Mucosa of rectum (tissue), 2 donors: ENCODE measurements at regions not wholly inside any gene's neighbourhood (a gene's known extent, or its start where the extent isn't known, plus 50 kb on each side); places are given as distances from the start of the nearest gene placed in this dataset.
"Not testable (repeated sequence)": the region's sequence is repeated elsewhere in the genome, so short reads cannot be mapped to it uniquely, and the experiment has no call there.

Experiments used
- H3K27ac ChIP-seq, 2 donors: one replicate each; pipeline ENCODE4 v1.7.0; 2013; ENCODE audit warnings: inconsistent platforms in 2 of 2, low read depth in 2 of 2, low read length in 2 of 2
- H3K27me3 ChIP-seq, 2 donors: one replicate each; pipeline ENCODE4 v1.7.0; 2013; ENCODE audit warnings: low read length in 2 of 2; ENCODE audit not compliant: control insufficient read depth in 2 of 2, insufficient read depth in 2 of 2
- H3K36me3 ChIP-seq, 2 donors: one replicate each; pipeline ENCODE4 v1.7.0; 2013; ENCODE audit warnings: low read length in 2 of 2; ENCODE audit not compliant: control insufficient read depth in 2 of 2, insufficient read depth in 2 of 2
- H3K4me1 ChIP-seq, 2 donors: one replicate each; pipeline ENCODE4 v1.7.0; 2013; ENCODE audit warnings: low read length in 2 of 2, mild to moderate bottlenecking in 1 of 2; ENCODE audit not compliant: control insufficient read depth in 2 of 2, insufficient read depth in 2 of 2
- H3K4me3 ChIP-seq, 2 donors: one replicate each; pipeline ENCODE4 v1.7.0; 2013; ENCODE audit warnings: low read length in 2 of 2
- H3K9ac ChIP-seq, 2 donors: one replicate each; pipeline ENCODE4 v1.7.0; 2013; ENCODE audit warnings: low read length in 2 of 2, low read depth in 1 of 2, mild to moderate bottlenecking in 1 of 2
- H3K9me3 ChIP-seq, 2 donors: one replicate each; pipeline ENCODE4 v1.7.0; 2013; ENCODE audit warnings: low read length in 2 of 2; ENCODE audit not compliant: control insufficient read depth in 2 of 2
- donor health status: healthy.
- donor health status: Normal muscosa, but diverticular disease.

GRCh38 chr13:31588893-31589292, 150.4 kb upstream of the RXFP2 start:
- H3K9me3 ChIP-seq, result no peaks in the 10 kb centered on the region
- H3K4me3 ChIP-seq, result no peak overlapping the region
- no peaks in the 10 kb centered on the region for H3K36me3 ChIP-seq
- H3K27me3 ChIP-seq, result no peaks in the 10 kb centered on the region
- H3K9ac ChIP-seq, result no peak overlapping the region
- H3K4me1 ChIP-seq, result peaks cover 13 to 26% of the 10 kb centered on the region in 2 donors
- H3K27ac ChIP-seq, result peak overlapping the region; percentile 52 to 65

GRCh38 chr13:31591642-31592233, 147.6 kb upstream of the RXFP2 start:
- Histone ChIP-seq H3K4me3 (no peak overlapping the region), H3K9me3 (no peaks in the 10 kb centered on the region), H3K9ac (no peak overlapping the region), H3K4me1 (peaks cover 13 to 25% of the 10 kb centered on the region in 2 donors), H3K36me3 (no peaks in the 10 kb centered on the region), H3K27me3 (no peaks in the 10 kb centered on the region), H3K27ac (no peak overlapping the region)

- Histone ChIP-seq H3K4me1 (peaks cover 0 to 3% of the 10 kb centered on the region in 2 donors), H3K4me3 (no peak overlapping the region), H3K27me3 (no peaks in the 10 kb centered on the region), H3K36me3 (no peaks in the 10 kb centered on the region), H3K9me3 (no peaks in the 10 kb centered on the region), H3K27ac (no peak overlapping the region), H3K9ac (no peak overlapping the region)
These were observed 145.3 kb upstream of the RXFP2 start for GRCh38 chr13:31594056-31594455.

GRCh38 chr13:31595563-31595962, 143.8 kb upstream of the RXFP2 start:
- H3K4me3 ChIP-seq, result no peak overlapping the region
- H3K9me3 ChIP-seq, result no peaks in the 10 kb centered on the region
- H3K9ac ChIP-seq, result no peak overlapping the region
- peaks cover 0 to 3% of the 10 kb centered on the region in 2 donors for H3K4me1 ChIP-seq
- no peaks in the 10 kb centered on the region for H3K27me3 ChIP-seq
- H3K27ac ChIP-seq, result no peak overlapping the region
- no peaks in the 10 kb centered on the region for H3K36me3 ChIP-seq

- Histone ChIP-seq H3K4me3 (no peak overlapping the region), H3K9ac (no peak overlapping the region), H3K27ac (no peak overlapping the region), H3K9me3 (no peaks in the 10 kb centered on the region), H3K36me3 (no peaks in the 10 kb centered on the region), H3K4me1 (no peaks in the 10 kb centered on the region), H3K27me3 (no peaks in the 10 kb centered on the region)
These were observed 140.3 kb upstream of the RXFP2 start for GRCh38 chr13:31598990-31599389.

- Histone ChIP-seq H3K4me3 (no peak overlapping the region), H3K27me3 (no peaks in the 10 kb centered on the region), H3K27ac (no peak overlapping the region), H3K36me3 (no peaks in the 10 kb centered on the region), H3K4me1 (peaks cover 0 to 2% of the 10 kb centered on the region in 2 donors), H3K9me3 (no peaks in the 10 kb centered on the region), H3K9ac (no peak overlapping the region)
These were observed 134.1 kb upstream of the RXFP2 start for GRCh38 chr13:31605076-31605860.

GRCh38 chr13:31607531-31607930, 131.8 kb upstream of the RXFP2 start:
- H3K4me1 ChIP-seq, H3K9me3 ChIP-seq, H3K4me3 ChIP-seq, H3K36me3 ChIP-seq, H3K27me3 ChIP-seq, H3K9ac ChIP-seq, H3K27ac ChIP-seq: not testable (repeated sequence)

- not testable (repeated sequence) for H3K27ac ChIP-seq, H3K4me1 ChIP-seq, H3K9me3 ChIP-seq, H3K27me3 ChIP-seq, H3K4me3 ChIP-seq, H3K36me3 ChIP-seq, H3K9ac ChIP-seq
These were observed 130.5 kb upstream of the RXFP2 start for GRCh38 chr13:31608780-31609179.

GRCh38 chr13:31610270-31610998, 128.9 kb upstream of the RXFP2 start:
- Histone ChIP-seq H3K36me3 (no peaks in the 10 kb centered on the region), H3K9me3 (no peaks in the 10 kb centered on the region), H3K27me3 (no peaks in the 10 kb centered on the region), H3K9ac (no peak overlapping the region), H3K4me3 (no peak overlapping the region), H3K27ac (no peak overlapping the region), H3K4me1 (peaks cover 0 to 2% of the 10 kb centered on the region in 2 donors)

- H3K4me3 ChIP-seq, result no peak overlapping the region
- H3K27ac ChIP-seq, result no peak overlapping the region
- peaks cover 0 to 2% of the 10 kb centered on the region in 2 donors for H3K4me1 ChIP-seq
- H3K36me3 ChIP-seq, result no peaks in the 10 kb centered on the region
- H3K27me3 ChIP-seq, result no peaks in the 10 kb centered on the region
- H3K9ac ChIP-seq, result no peak overlapping the region
- H3K9me3 ChIP-seq, result no peaks in the 10 kb centered on the region
These were observed 128.1 kb upstream of the RXFP2 start for GRCh38 chr13:31611214-31611613.
